Suprapubic skin (tissue), 4 donors: ENCODE measurements at regions not wholly inside any gene's neighbourhood (a gene's known extent, or its start where the extent isn't known, plus 50 kb on each side); places are given as distances from the start of the nearest gene placed in this dataset.

ENCODE experiments used
- POLR2A ChIP-seq, 2 donors: fragments of 450-650 bp; IDR thresholded peaks; one replicate each; pipeline ENCODE4 v1.6.1; 2017; ENCODE audit warnings: antibody characterized with exemption in 2 of 2, mild to moderate bottlenecking in 2 of 2, moderate library complexity in 2 of 2
- POLR2AphosphoS5 ChIP-seq, 3 donors: sonication (generic); formaldehyde crosslinking; IDR thresholded peaks; one replicate each; pipeline ENCODE4 v1.6.1; 2017; ENCODE audit warnings: antibody characterized with exemption in 3 of 3
- TF ChIP-seq, protein P1 (sequence below), 2 donors: fragments of 200-600 bp in 1 of 2; fragments of 450-650 bp in 1 of 2; sonication (generic) in 1 of 2; IDR thresholded peaks; one replicate each; pipeline ENCODE4 v1.5.1; 2016 to 2019; ENCODE audit warnings: antibody characterized with exemption in 2 of 2, mild to moderate bottlenecking in 1 of 2, moderate library complexity in 1 of 2

GRCh38 chr21:18148401-18148800 is 96.2 kb upstream of the CHODL start:
- TF ChIP-seq, protein P1, sequence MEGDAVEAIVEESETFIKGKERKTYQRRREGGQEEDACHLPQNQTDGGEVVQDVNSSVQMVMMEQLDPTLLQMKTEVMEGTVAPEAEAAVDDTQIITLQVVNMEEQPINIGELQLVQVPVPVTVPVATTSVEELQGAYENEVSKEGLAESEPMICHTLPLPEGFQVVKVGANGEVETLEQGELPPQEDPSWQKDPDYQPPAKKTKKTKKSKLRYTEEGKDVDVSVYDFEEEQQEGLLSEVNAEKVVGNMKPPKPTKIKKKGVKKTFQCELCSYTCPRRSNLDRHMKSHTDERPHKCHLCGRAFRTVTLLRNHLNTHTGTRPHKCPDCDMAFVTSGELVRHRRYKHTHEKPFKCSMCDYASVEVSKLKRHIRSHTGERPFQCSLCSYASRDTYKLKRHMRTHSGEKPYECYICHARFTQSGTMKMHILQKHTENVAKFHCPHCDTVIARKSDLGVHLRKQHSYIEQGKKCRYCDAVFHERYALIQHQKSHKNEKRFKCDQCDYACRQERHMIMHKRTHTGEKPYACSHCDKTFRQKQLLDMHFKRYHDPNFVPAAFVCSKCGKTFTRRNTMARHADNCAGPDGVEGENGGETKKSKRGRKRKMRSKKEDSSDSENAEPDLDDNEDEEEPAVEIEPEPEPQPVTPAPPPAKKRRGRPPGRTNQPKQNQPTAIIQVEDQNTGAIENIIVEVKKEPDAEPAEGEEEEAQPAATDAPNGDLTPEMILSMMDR (IDR thresholded peaks at IDR 0.05) = no peak
- no peak for TF ChIP-seq POLR2A (IDR thresholded peaks at IDR 0.05)
- no peak for TF ChIP-seq POLR2AphosphoS5 (IDR thresholded peaks at IDR 0.05)
